ENCODE measurements at regions not wholly inside any gene's neighbourhood (a gene's known extent, or its start where the extent isn't known, plus 50 kb on each side); places are given as distances from the start of the nearest gene placed in this dataset.

GRCh38 chr20:57794036-57794435 is 84.2 kb upstream of the PMEPA1 start:
- TF ChIP-seq CTCF (IDR thresholded peaks at IDR 0.05) = no peak
- no peak for TF ChIP-seq ZFX (IDR thresholded peaks at IDR 0.05; ENCODE audit: borderline replicate concordance)

All from 22Rv1 (cell line).